Activated T-cell treated with anti-CD3 and anti-CD28 coated beads, Interleukin-2, amount 50 U/mL, for 72 hours (primary cell): ENCODE measurements at regions not wholly inside any gene's neighbourhood (a gene's known extent, or its start where the extent isn't known, plus 50 kb on each side); places are given as distances from the start of the nearest gene placed in this dataset.
A peak's percentile ranks its signal among the peaks of the same experiment; 100 is the strongest.
"Not testable (repeated sequence)": the region's sequence is repeated elsewhere in the genome, so short reads cannot be mapped to it uniquely, and the experiment has no call there.

Experiments used
- ATAC-seq, 2 donors: fragments of 150-1000 bp; cut with Tn5 transposase; replicated peaks in 1 of 2; 2 replicates each; pipeline ENCODE4 v1.10.0; 2021; ENCODE audit warnings: moderate library complexity in 2 of 2, mild to moderate bottlenecking in 1 of 2
- DNase-seq, 2 donors: peaks; one replicate each; pipeline ENCODE4 v3.0.0; 2021 to 2022; ENCODE audit warnings: mixed read lengths in 1 of 2
- H3K27ac Mint-ChIP-seq: one replicate; pipeline ENCODE4 v1.8.0; 2022; ENCODE audit warnings: mild to moderate bottlenecking, moderate library complexity, mixed read lengths
- H3K27me3 Mint-ChIP-seq: one replicate; pipeline ENCODE4 v1.8.0; 2022; ENCODE audit warnings: low read depth, mixed read lengths
- H3K36me3 Mint-ChIP-seq, 2 donors: one replicate each; pipeline ENCODE4 v1.8.0; 2022; ENCODE audit warnings: mixed read lengths in 2 of 2, mild to moderate bottlenecking in 1 of 2; ENCODE audit not compliant: insufficient read depth in 2 of 2
- H3K4me1 Mint-ChIP-seq: one replicate; pipeline ENCODE4 v1.8.0; 2022; ENCODE audit warnings: low read depth, mixed read lengths
- H3K4me3 Mint-ChIP-seq, 2 donors: one replicate each; pipeline ENCODE4 v1.8.0; 2022; ENCODE audit warnings: mild to moderate bottlenecking in 2 of 2, mixed read lengths in 2 of 2, moderate library complexity in 2 of 2
- H3K9me3 Mint-ChIP-seq, 2 donors: one replicate each; pipeline ENCODE4 v1.8.0; 2022; ENCODE audit warnings: mixed read lengths in 2 of 2

GRCh38 chrX:10469-11458 is 270.4 kb upstream of the PLCXD1 start:
- not testable (repeated sequence) for ATAC-seq, H3K4me3 Mint-ChIP-seq, H3K36me3 Mint-ChIP-seq, H3K4me1 Mint-ChIP-seq, DNase-seq, H3K27me3 Mint-ChIP-seq, H3K27ac Mint-ChIP-seq, H3K9me3 Mint-ChIP-seq

GRCh38 chrX:13821-14443 is 267.2 kb upstream of the PLCXD1 start:
- not testable (repeated sequence) for H3K4me1 Mint-ChIP-seq, H3K4me3 Mint-ChIP-seq, H3K9me3 Mint-ChIP-seq, DNase-seq, H3K36me3 Mint-ChIP-seq, H3K27me3 Mint-ChIP-seq, H3K27ac Mint-ChIP-seq
- peak; percentile 28 to 81 for ATAC-seq

GRCh38 chrX:14452-14851 is 266.7 kb upstream of the PLCXD1 start:
- H3K27ac Mint-ChIP-seq, H3K36me3 Mint-ChIP-seq, H3K4me1 Mint-ChIP-seq, ATAC-seq, H3K9me3 Mint-ChIP-seq, DNase-seq, H3K4me3 Mint-ChIP-seq, H3K27me3 Mint-ChIP-seq: not testable (repeated sequence)

GRCh38 chrX:18768-19454 is 262.3 kb upstream of the PLCXD1 start:
- H3K9me3 Mint-ChIP-seq, result not testable (repeated sequence)
- ATAC-seq, result peak; percentile 91 to 93

GRCh38 chrX:19455-19827 is 261.7 kb upstream of the PLCXD1 start:
- not testable (repeated sequence) for H3K4me3 Mint-ChIP-seq, H3K27me3 Mint-ChIP-seq, H3K27ac Mint-ChIP-seq, H3K36me3 Mint-ChIP-seq, DNase-seq, H3K9me3 Mint-ChIP-seq, H3K4me1 Mint-ChIP-seq
- peak; percentile 56 to 62 for ATAC-seq

More at GRCh38 chrX:18768-19454, 262.3 kb upstream of the PLCXD1 start:
- not testable (repeated sequence) for H3K27ac Mint-ChIP-seq, H3K4me3 Mint-ChIP-seq, H3K4me1 Mint-ChIP-seq, H3K27me3 Mint-ChIP-seq, H3K36me3 Mint-ChIP-seq
- peak; percentile 7 to 74 for DNase-seq

- Mint-ChIP-seq H3K27ac (no peak overlapping the region), H3K9me3 (no peaks in the 10 kb centered on the region), H3K4me3 (peak overlapping the region; percentile 59 to 83), H3K27me3 (no peaks in the 10 kb centered on the region), H3K4me1 (peaks cover 3% of the 10 kb centered on the region), H3K36me3 (no peaks in the 10 kb centered on the region)
- ATAC-seq (peak in 1 of 2 donors; percentile 38), DNase-seq (peak in 1 of 2 donors; percentile 14)
Observed at GRCh38 chrX:19912-20571, 261.1 kb upstream of the PLCXD1 start.

GRCh38 chrX:24139-24538 is 257.0 kb upstream of the PLCXD1 start:
- not testable (repeated sequence) for ATAC-seq, H3K4me1 Mint-ChIP-seq, H3K4me3 Mint-ChIP-seq, H3K27ac Mint-ChIP-seq, H3K36me3 Mint-ChIP-seq, DNase-seq, H3K27me3 Mint-ChIP-seq, H3K9me3 Mint-ChIP-seq
